Activated T-cell treated with anti-CD3 and anti-CD28 coated beads, Interleukin-2, amount 50 U/mL, for 24 hours (primary cell): ENCODE measurements at regions not wholly inside any gene's neighbourhood (a gene's known extent, or its start where the extent isn't known, plus 50 kb on each side); places are given as distances from the start of the nearest gene placed in this dataset.

Source experiments
- DNase-seq: peaks from one replicate; pipeline ENCODE4 v3.0.0-alpha.2; 2020
- H3K27ac Mint-ChIP-seq: 2 replicates; pipeline ENCODE4 v1.8.0; 2020; ENCODE audit warnings: mild to moderate bottlenecking, mixed read lengths
- H3K27me3 Mint-ChIP-seq: 2 replicates; pipeline ENCODE4 v1.8.0; 2020; ENCODE audit warnings: mixed read lengths
- H3K36me3 Mint-ChIP-seq: 2 replicates; pipeline ENCODE4 v1.8.0; 2020; ENCODE audit warnings: low read depth, mixed read lengths
- H3K4me1 Mint-ChIP-seq: 2 replicates; pipeline ENCODE4 v1.8.0; 2020; ENCODE audit warnings: low read depth, mixed read lengths
- H3K4me3 Mint-ChIP-seq: 2 replicates; pipeline ENCODE4 v1.8.0; 2020; ENCODE audit warnings: mild to moderate bottlenecking, moderate library complexity, mixed read lengths
- H3K9me3 Mint-ChIP-seq: 2 replicates; pipeline ENCODE4 v1.8.0; 2020; ENCODE audit warnings: mixed read lengths

GRCh38 chr5:174159327-174160114 is 114.0 kb downstream of the NSG2 start:
- Mint-ChIP-seq H3K4me1 (no peaks in the 10 kb centered on the region), H3K27ac (no peak overlapping the region), H3K36me3 (no peaks in the 10 kb centered on the region), H3K4me3 (no peak overlapping the region), H3K9me3 (peaks cover 17% of the 10 kb centered on the region), H3K27me3 (no peaks in the 10 kb centered on the region)
- DNase-seq: no peak

DNA sequence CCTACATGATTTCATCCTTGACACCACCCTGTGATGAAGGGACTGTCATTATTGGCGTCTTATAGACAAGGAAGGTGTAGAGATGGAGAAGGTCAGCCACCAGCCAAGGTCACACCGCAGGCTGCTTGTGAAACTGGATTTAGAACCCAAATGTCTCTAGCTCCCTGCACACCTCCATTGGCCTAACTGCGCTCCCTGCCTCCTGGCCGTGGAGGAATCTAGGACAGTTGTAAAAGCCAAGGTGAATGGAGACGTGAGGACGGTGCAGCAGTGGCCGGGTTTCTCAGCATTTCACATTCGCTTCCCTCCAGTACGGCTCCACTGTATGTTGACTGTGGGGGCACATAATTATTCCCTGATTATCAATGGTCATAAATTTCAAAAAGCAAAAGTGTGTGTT is 119.9 kb downstream of the NSG2 start:
- DNase-seq: no peak
- Mint-ChIP-seq H3K36me3 (no peaks in the 10 kb centered on the region), H3K9me3 (peaks cover 6% of the 10 kb centered on the region), H3K4me3 (no peak overlapping the region), H3K27me3 (peaks cover 4% of the 10 kb centered on the region), H3K27ac (no peak overlapping the region), H3K4me1 (no peaks in the 10 kb centered on the region)

DNA sequence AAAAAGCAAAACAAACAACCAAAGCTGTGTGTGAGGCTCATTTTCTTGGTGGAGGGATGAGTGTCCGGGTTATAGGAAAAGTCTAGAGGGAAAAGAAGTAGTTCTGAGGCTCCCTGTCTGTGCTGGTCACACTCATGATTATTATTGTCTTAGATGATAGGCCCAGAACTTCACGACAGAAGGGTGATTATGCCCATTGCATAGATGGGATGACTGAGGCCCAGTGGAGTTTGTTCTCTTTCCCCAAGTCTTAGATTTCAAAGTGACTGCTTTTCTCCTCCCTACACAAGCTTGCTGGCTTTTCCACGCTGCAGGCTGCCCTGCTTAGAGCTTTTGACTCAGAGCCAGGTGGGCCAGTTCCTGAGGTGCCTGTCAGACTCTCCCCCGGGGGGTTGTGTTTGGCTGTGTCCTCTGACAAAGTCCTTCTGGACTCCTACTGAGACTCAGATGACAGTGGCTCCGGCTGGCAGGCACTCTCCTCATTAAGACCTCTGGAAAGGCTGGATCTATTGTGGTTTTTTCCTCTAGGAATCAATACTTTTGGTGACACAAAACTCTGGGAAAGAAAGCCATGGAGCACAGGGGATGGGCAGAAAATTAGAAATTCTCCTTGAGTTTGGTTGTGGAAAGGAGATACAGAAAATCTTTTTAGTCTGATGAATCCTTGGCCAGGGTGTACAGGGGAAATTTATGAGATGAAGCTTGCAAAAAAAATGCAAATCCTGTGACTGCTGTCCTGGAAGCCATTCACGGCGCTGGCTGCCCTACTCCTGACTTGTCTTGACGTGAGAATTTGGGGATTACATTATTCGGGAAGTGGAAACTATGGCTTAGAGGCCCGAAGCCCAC is 120.9 kb downstream of the NSG2 start:
- H3K27me3 Mint-ChIP-seq: peaks cover 4% of the 10 kb centered on the region
- no peaks in the 10 kb centered on the region for H3K36me3 Mint-ChIP-seq
- H3K27ac Mint-ChIP-seq: no peak overlapping the region
- H3K4me1 Mint-ChIP-seq: no peaks in the 10 kb centered on the region
- H3K9me3 Mint-ChIP-seq: peaks cover 6% of the 10 kb centered on the region
- no peak overlapping the region for H3K4me3 Mint-ChIP-seq
- no peak for DNase-seq

DNA sequence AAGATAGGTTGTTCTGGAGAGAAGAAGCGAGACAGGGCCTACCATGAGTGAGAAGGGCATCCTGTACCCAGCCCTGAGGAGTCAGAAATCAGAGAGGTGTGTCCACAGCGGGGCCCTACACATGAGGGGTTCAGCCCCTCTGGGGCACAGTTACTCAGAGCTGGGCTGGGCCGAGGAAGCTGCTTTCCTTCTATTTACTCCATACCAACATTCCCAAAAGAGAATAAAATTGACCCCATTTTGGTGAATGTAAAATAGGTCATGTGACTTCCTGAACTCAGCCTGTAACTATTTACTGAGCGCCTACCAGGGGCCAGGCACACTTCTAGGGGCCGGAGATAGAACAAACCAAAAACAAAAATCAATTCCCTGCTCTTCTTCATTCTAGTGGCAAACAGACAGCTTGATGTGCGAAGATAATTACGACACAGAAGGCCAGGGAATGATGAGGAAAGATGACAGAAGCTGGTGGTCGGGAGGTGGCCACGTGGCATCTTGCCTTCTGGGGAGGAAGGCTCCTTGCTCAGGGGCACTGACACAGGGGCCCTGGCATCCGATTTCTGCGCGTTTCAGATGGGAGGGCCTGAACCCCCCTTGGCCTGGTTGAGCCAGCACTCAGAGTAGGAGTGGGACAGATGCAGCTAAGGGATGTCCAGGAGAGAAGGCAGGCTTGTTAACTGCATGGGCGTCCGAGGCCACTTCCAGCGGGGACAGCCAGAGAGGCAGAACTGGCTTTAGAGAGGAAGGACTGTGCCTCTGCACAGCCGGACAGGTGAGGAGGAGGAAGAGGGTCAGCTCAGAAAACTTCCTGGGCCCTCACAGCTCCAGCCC is 121.8 kb downstream of the NSG2 start:
- H3K4me1 Mint-ChIP-seq: no peaks in the 10 kb centered on the region
- H3K9me3 Mint-ChIP-seq: peaks cover 6% of the 10 kb centered on the region
- no peak for DNase-seq
- H3K4me3 Mint-ChIP-seq: no peak overlapping the region
- peaks cover 4% of the 10 kb centered on the region for H3K27me3 Mint-ChIP-seq
- H3K36me3 Mint-ChIP-seq: no peaks in the 10 kb centered on the region
- H3K27ac Mint-ChIP-seq: no peak overlapping the region

DNA sequence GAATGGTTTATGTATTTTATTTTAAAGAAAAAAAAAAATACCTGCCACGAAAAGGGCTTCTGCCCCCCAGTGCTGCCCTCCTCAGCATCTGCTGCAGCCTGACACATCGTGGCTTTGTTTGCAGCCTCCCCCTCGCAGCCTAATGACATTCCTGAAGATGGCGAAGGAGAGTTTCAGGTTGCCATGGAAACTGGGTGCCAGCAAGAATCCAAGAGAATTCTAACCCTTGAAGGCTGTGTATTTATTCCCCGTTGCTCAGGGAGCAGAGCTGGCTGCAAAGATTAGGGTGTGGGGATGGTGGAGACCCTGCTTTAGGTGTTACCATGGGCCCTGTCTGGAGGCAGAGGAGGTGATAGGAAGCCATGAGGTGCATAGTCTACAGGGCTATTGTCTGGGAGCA is 126.6 kb downstream of the NSG2 start:
- Mint-ChIP-seq H3K4me3 (no peak overlapping the region), H3K36me3 (no peaks in the 10 kb centered on the region), H3K27me3 (peaks cover 23% of the 10 kb centered on the region), H3K9me3 (peaks cover 6% of the 10 kb centered on the region), H3K27ac (no peak overlapping the region), H3K4me1 (no peaks in the 10 kb centered on the region)
- no peak for DNase-seq

DNA sequence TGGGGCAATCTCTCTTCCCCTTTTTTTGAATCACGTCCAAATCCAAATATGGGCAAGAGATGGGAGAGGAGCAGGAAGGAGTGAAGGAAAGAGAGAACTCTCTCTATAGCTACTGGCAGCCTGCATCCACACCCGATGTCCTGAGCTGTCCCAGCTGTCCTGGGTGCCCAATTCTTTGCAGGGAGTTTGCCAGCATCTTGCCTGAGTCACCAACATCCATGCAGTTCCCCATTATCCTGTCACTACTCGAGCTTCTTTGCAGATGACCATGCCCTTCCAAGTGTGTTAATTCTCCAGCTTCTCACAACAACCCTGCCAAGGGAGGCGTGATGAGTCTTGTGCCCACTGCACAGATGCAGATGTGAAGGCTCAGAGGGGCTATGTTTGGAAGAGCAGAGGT is 127.1 kb downstream of the NSG2 start:
- H3K9me3 Mint-ChIP-seq: peaks cover 6% of the 10 kb centered on the region
- H3K27me3 Mint-ChIP-seq: peaks cover 26% of the 10 kb centered on the region
- no peak overlapping the region for H3K4me3 Mint-ChIP-seq
- DNase-seq: no peak
- no peak overlapping the region for H3K27ac Mint-ChIP-seq
- H3K4me1 Mint-ChIP-seq: no peaks in the 10 kb centered on the region
- H3K36me3 Mint-ChIP-seq: no peaks in the 10 kb centered on the region

DNA sequence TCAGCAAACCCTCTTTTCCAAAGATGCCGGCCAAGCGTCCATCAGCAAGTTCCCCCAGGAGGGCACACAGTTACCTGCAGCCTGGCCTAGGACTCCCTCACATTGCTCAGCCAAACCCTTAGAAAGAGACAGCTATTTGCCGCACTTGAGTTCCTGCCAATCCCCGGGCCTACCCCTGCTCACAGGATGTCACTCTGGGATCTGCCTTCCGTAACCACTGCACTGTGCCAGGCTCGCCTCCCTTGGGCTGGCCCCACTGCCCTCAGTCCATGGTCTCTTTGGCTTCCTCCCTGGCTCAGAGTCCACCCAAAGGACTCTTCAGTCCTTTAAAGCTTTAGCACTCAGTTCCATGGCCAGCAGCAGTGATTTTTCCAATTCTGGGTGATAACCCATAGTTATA is 128.3 kb downstream of the NSG2 start:
- no peak overlapping the region for H3K27ac Mint-ChIP-seq
- DNase-seq: no peak
- H3K4me1 Mint-ChIP-seq: no peaks in the 10 kb centered on the region
- no peak overlapping the region for H3K4me3 Mint-ChIP-seq
- no peaks in the 10 kb centered on the region for H3K36me3 Mint-ChIP-seq
- H3K27me3 Mint-ChIP-seq: peaks cover 32% of the 10 kb centered on the region
- H3K9me3 Mint-ChIP-seq: peaks cover 4% of the 10 kb centered on the region

DNA sequence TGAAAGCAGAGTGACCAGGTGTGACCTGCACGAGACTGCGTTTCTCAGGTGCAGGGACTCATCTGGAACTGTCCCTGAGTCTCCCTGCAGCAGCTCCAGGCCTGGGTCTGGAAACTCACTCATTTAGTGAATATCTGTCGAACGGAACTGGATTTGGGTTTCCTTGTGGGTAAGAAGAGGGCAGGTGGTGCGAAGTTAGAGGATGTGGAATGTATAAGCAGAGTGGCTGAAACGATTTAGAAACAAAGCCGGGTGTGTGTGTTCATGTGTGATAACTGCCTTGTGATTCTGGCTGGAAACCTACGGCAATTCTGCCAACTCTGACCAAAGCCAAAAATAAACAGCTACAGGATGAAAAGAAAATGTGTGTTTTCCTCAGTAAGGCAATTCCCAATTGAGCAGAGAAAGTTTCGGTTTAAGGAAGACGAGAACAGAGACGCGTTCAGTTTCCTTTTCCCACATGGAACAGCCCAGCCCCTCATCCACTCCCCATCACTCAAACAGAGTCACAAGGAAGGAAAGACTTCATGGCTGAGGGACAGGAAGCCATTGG is 130.3 kb downstream of the NSG2 start:
- Mint-ChIP-seq H3K36me3 (no peaks in the 10 kb centered on the region), H3K27me3 (peaks cover 32% of the 10 kb centered on the region), H3K9me3 (no peaks in the 10 kb centered on the region), H3K4me1 (no peaks in the 10 kb centered on the region), H3K27ac (no peak overlapping the region), H3K4me3 (no peak overlapping the region)
- DNase-seq: no peak

- DNase-seq: no peak
- Mint-ChIP-seq H3K36me3 (no peaks in the 10 kb centered on the region), H3K4me1 (no peaks in the 10 kb centered on the region), H3K4me3 (no peak overlapping the region), H3K27me3 (peaks cover 38% of the 10 kb centered on the region), H3K27ac (no peak overlapping the region), H3K9me3 (no peaks in the 10 kb centered on the region)
Observed at GRCh38 chr5:174176511-174176910, 131.0 kb downstream of the NSG2 start.

DNA sequence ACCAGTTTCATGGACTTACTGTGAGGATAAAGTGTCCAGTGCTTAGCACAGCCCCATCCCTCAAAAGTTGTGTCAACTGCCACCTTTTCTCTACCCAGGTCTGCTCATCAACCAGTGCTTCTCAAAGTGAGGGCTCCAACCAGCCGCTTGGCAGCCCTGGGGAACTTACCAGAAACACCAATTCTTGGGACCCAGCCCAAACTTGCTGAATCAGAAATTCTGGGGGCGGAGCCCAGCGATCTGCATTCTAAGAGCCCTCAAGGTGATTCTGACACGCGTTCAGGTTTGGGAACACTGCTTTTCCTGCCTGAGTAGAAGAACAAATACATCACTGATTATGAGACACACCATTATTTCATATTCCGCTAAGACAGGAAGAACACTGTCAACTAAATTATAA is 132.0 kb downstream of the NSG2 start:
- H3K27ac Mint-ChIP-seq: no peak overlapping the region
- H3K9me3 Mint-ChIP-seq: no peaks in the 10 kb centered on the region
- peaks cover 38% of the 10 kb centered on the region for H3K27me3 Mint-ChIP-seq
- no peaks in the 10 kb centered on the region for H3K4me1 Mint-ChIP-seq
- no peak for DNase-seq
- H3K4me3 Mint-ChIP-seq: no peak overlapping the region
- H3K36me3 Mint-ChIP-seq: no peaks in the 10 kb centered on the region

DNA sequence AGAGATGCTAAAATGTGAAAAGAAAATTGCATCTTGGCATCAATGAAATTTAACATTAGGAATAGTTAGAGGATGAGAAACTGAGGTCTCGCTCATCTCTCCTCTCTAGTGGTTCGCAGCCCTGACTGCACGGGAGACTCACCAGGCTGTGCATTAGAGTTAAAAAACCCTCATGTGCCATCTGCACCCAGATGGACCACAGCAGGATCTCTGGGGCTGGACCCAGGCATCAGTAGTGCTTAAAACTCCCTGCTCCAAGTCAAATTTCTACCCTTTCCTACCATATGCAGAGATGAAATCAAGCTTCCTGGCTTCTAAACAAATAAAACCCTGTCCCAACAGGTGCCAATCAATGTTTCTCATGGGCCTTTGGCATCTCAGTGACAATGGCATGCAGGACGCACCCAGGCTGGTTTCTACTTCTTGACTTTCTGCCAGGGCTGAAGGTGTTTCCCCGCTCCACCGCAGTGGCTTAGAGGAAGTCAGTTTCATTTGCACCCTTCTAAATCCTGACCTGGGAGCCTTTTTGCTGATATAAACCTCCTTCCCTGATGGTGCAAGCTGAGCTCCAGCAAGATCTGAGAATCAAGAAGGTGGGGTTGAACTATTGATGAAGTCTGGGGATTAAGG is 132.6 kb downstream of the NSG2 start:
- H3K4me1 Mint-ChIP-seq: no peaks in the 10 kb centered on the region
- no peaks in the 10 kb centered on the region for H3K9me3 Mint-ChIP-seq
- H3K27me3 Mint-ChIP-seq: peaks cover 39% of the 10 kb centered on the region
- no peak overlapping the region for H3K4me3 Mint-ChIP-seq
- H3K36me3 Mint-ChIP-seq: no peaks in the 10 kb centered on the region
- DNase-seq: no peak
- H3K27ac Mint-ChIP-seq: no peak overlapping the region

DNA sequence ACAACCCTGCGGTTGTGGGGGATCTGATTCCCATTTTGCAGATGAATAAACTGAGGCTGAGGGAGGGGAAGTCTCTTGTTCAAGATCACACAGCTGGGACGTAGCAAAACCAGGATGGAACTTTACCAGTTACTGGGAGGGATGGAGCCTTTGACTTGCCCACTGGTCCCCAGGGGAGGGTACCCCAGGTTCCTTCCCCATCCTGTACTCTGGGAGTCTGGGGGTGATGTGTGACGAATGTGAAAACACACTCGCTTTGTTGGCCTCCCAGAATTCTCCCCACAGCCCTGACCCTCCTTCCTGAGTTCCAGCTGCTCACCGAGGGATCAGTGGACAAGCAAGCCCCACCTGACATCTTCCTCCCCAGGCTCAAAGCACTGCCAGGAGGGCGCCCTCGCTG is 135.1 kb downstream of the NSG2 start:
- H3K27ac Mint-ChIP-seq: no peak overlapping the region

DNA sequence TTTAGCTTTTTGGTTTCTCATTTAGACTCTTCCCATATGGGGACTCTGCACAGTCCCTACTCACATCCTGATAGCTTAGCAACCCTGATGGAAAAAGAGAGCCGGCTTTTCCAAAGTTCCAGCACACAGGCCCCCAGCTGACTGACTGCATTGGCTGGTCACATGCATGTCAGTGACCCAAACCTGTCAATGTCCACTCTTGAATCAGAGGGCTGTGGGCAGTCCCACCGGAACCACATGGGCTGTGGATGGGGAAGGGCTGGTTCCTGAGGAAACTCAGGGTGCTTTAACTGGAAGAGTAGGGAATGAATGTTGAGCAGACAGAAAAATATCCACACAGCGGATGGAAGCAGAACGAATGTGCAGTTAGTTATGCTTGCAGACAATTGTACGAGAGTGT is 136.6 kb downstream of the NSG2 start:
- H3K36me3 Mint-ChIP-seq: no peaks in the 10 kb centered on the region
- no peaks in the 10 kb centered on the region for H3K9me3 Mint-ChIP-seq
- H3K27me3 Mint-ChIP-seq: peaks cover 17% of the 10 kb centered on the region
- H3K4me3 Mint-ChIP-seq: no peak overlapping the region
- H3K27ac Mint-ChIP-seq: no peak overlapping the region
- no peak for DNase-seq
- H3K4me1 Mint-ChIP-seq: no peaks in the 10 kb centered on the region

More for the DNA sequence above, 135.1 kb downstream of the NSG2 start:
- Mint-ChIP-seq H3K4me3 (no peak overlapping the region), H3K9me3 (no peaks in the 10 kb centered on the region), H3K4me1 (no peaks in the 10 kb centered on the region), H3K27me3 (peaks cover 25% of the 10 kb centered on the region), H3K36me3 (no peaks in the 10 kb centered on the region)
- DNase-seq: no peak

DNA sequence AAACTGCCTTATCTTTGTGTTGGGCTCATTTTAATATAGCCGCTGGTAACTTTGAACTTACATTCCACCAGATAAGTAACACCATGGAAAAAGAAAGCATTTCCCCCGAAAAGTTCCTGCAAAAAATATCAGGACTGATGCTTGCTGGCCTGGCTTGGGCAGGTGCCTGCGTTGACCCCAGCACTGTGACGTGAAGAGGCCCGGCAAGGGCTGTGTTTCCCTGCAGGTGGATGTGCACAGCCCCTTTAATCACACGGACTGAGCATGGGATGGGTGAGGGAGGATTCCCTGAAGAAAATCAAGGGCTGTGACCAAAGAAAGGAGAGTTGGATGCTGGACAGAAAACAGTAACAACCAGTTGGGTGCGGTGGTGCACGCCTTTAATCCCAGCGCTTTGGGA is 138.2 kb downstream of the NSG2 start:
- no peak for DNase-seq
- Mint-ChIP-seq H3K9me3 (no peaks in the 10 kb centered on the region), H3K4me1 (no peaks in the 10 kb centered on the region), H3K27ac (no peak overlapping the region), H3K36me3 (no peaks in the 10 kb centered on the region), H3K27me3 (peaks cover 8% of the 10 kb centered on the region), H3K4me3 (no peak overlapping the region)
